WTC11 (cell line): ENCODE measurements at regions not wholly inside any gene's neighbourhood (a gene's known extent, or its start where the extent isn't known, plus 50 kb on each side); places are given as distances from the start of the nearest gene placed in this dataset.
"Not testable (repeated sequence)": the region's sequence is repeated elsewhere in the genome, so short reads cannot be mapped to it uniquely, and the experiment has no call there.

ENCODE experiments used
- ATAC-seq: fragments of 200-7000 bp; cut with Tn5 transposase; 2 replicates; pipeline ENCODE4 v1.10.0; 2021; ENCODE audit warnings: mild to moderate bottlenecking, moderate library complexity
- CTCF ChIA-PET: fragments of 300-600 bp; sonication (Branson Sonifier 250); formaldehyde crosslinking; loops from one replicate; lab custom pipeline; 2021; ENCODE audit warnings: antibody characterized with exemption; lab: Charles Lee
- POLR2A ChIA-PET: fragments of 350-600 bp; sonication (Branson Sonifier 250); formaldehyde crosslinking; loops from one replicate; lab custom pipeline; 2021; ENCODE audit warnings: antibody characterized with exemption; lab: Charles Lee
- DNase-seq: peaks from one replicate; pipeline ENCODE4 v3.0.0; 2021; ENCODE audit warnings: low spot score
- H3K27ac Mint-ChIP-seq: 2 replicates; pipeline ENCODE4 v1.8.0; 2021; ENCODE audit warnings: mixed read lengths
- H3K27me3 Mint-ChIP-seq: 2 replicates; pipeline ENCODE4 v1.8.0; 2021; ENCODE audit warnings: low read depth, mild to moderate bottlenecking, moderate library complexity, mixed read lengths
- H3K36me3 Mint-ChIP-seq: 2 replicates; pipeline ENCODE4 v1.8.0; 2021; ENCODE audit warnings: mixed read lengths
- H3K4me1 Mint-ChIP-seq: 2 replicates; pipeline ENCODE4 v1.8.0; 2022; ENCODE audit warnings: mixed read lengths
- H3K4me3 Mint-ChIP-seq: 2 replicates; pipeline ENCODE4 v1.8.0; 2021; ENCODE audit warnings: mild to moderate bottlenecking, moderate library complexity, mixed read lengths
- H3K9me3 Mint-ChIP-seq: 2 replicates; pipeline ENCODE4 v1.8.0; 2021; ENCODE audit warnings: mixed read lengths
- ATF1 ChIP-seq: sonication (generic); formaldehyde crosslinking; IDR thresholded peaks from 2 replicates; pipeline ENCODE4 v1.8.1; 2023; ENCODE audit warnings: mild to moderate bottlenecking, moderate library complexity, missing genetic modification reagents
- CREB1 ChIP-seq: sonication (generic); formaldehyde crosslinking; IDR thresholded peaks from 2 replicates; pipeline ENCODE4 v1.8.0; 2023; ENCODE audit warnings: mild to moderate bottlenecking, missing genetic modification reagents
- FOXK1 ChIP-seq: sonication (generic); formaldehyde crosslinking; IDR thresholded peaks from 2 replicates; pipeline ENCODE4 v1.8.0; 2022; ENCODE audit warnings: mild to moderate bottlenecking, moderate library complexity, missing genetic modification reagents
- JUN ChIP-seq: sonication (generic); formaldehyde crosslinking; IDR thresholded peaks from 2 replicates; pipeline ENCODE4 v1.8.0; 2023; ENCODE audit warnings: mild to moderate bottlenecking, missing genetic modification reagents
- NFATC4 ChIP-seq: fragments of 250-450 bp; sonication (Bioruptor Pico); IDR thresholded peaks from 2 replicates; pipeline ENCODE4 v1.9.0; 2021; ENCODE audit warnings: mild to moderate bottlenecking
- NR2C2 ChIP-seq: sonication (generic); formaldehyde crosslinking; IDR thresholded peaks from 2 replicates; pipeline ENCODE4 v1.8.0; 2022; ENCODE audit warnings: mild to moderate bottlenecking, missing genetic modification reagents
- RORB ChIP-seq: fragments of 250-450 bp; sonication (Bioruptor Pico); IDR thresholded peaks from 2 replicates; pipeline ENCODE4 v1.9.0; 2021; ENCODE audit warnings: mild to moderate bottlenecking
- SMAD4 ChIP-seq: sonication (generic); formaldehyde crosslinking; IDR thresholded peaks from 2 replicates; pipeline ENCODE4 v1.8.0; 2022; ENCODE audit warnings: mild to moderate bottlenecking, missing genetic modification reagents
- ZBTB21 ChIP-seq: sonication (generic); formaldehyde crosslinking; IDR thresholded peaks from 2 replicates; pipeline ENCODE4 v1.8.1; 2023; ENCODE audit warnings: mild to moderate bottlenecking, missing genetic modification reagents, borderline replicate concordance
- TF ChIP-seq, protein P1 (sequence below): fragments of 200-600 bp; IDR thresholded peaks from 2 replicates; pipeline ENCODE4 v1.8.0; 2022; ENCODE audit warnings: antibody characterized with exemption
- TF ChIP-seq, protein P2 (sequence below): sonication (generic); formaldehyde crosslinking; IDR thresholded peaks from 2 replicates; pipeline ENCODE4 v1.8.0; 2022; ENCODE audit warnings: mild to moderate bottlenecking, missing genetic modification reagents
- TF ChIP-seq, protein P3 (sequence below): sonication (generic); formaldehyde crosslinking; IDR thresholded peaks from 2 replicates; pipeline ENCODE4 v1.8.0; 2023; ENCODE audit warnings: mild to moderate bottlenecking, missing genetic modification reagents
- TF ChIP-seq, protein P4 (sequence below): sonication (generic); formaldehyde crosslinking; conservative IDR thresholded peaks from 2 replicates; pipeline ENCODE4 v1.8.1; 2023; ENCODE audit warnings: mild to moderate bottlenecking, low read depth, missing genetic modification reagents, moderate library complexity
- TF ChIP-seq, protein P5 (sequence below): sonication (generic); formaldehyde crosslinking; IDR thresholded peaks from 2 replicates; pipeline ENCODE4 v1.8.1; 2023; ENCODE audit warnings: mild to moderate bottlenecking, missing genetic modification reagents
- TF ChIP-seq, protein P6 (sequence below): fragments of 250-450 bp; sonication (Bioruptor Pico); IDR thresholded peaks from 2 replicates; pipeline ENCODE4 v1.8.0; 2021; ENCODE audit warnings: mild to moderate bottlenecking

DNA sequence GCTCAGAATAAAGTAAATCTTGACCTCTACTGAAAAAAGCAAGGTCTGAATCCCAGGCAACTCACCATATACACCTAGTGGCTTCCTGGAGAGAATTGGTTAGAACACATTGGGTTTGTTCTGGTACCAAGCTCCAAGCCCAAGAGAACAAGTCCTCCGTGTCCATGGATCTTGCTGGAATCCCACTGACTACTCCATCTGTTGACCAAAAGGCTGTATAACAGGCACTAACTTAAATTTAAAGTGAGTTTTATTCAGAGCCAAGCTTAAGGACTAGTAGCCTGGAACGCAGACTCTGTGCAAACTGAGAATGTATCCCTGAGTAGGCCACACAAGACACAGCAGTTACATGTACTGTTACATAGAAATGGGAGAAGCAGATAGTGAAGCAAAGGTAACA is 342.1 kb upstream of the LRRC3B start:
- TF ChIP-seq ATF1 (CRISPR knock-in tag) (no peak), ZBTB21 (no peak)
- TF ChIP-seq, protein P1, sequence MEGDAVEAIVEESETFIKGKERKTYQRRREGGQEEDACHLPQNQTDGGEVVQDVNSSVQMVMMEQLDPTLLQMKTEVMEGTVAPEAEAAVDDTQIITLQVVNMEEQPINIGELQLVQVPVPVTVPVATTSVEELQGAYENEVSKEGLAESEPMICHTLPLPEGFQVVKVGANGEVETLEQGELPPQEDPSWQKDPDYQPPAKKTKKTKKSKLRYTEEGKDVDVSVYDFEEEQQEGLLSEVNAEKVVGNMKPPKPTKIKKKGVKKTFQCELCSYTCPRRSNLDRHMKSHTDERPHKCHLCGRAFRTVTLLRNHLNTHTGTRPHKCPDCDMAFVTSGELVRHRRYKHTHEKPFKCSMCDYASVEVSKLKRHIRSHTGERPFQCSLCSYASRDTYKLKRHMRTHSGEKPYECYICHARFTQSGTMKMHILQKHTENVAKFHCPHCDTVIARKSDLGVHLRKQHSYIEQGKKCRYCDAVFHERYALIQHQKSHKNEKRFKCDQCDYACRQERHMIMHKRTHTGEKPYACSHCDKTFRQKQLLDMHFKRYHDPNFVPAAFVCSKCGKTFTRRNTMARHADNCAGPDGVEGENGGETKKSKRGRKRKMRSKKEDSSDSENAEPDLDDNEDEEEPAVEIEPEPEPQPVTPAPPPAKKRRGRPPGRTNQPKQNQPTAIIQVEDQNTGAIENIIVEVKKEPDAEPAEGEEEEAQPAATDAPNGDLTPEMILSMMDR, result peak; percentile 25; the same call in 1 of the 2 replicates
- TF ChIP-seq, protein P2, sequence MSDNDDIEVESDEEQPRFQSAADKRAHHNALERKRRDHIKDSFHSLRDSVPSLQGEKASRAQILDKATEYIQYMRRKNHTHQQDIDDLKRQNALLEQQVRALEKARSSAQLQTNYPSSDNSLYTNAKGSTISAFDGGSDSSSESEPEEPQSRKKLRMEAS (CRISPR knock-in tag), result no peak
- TF ChIP-seq, protein P3, sequence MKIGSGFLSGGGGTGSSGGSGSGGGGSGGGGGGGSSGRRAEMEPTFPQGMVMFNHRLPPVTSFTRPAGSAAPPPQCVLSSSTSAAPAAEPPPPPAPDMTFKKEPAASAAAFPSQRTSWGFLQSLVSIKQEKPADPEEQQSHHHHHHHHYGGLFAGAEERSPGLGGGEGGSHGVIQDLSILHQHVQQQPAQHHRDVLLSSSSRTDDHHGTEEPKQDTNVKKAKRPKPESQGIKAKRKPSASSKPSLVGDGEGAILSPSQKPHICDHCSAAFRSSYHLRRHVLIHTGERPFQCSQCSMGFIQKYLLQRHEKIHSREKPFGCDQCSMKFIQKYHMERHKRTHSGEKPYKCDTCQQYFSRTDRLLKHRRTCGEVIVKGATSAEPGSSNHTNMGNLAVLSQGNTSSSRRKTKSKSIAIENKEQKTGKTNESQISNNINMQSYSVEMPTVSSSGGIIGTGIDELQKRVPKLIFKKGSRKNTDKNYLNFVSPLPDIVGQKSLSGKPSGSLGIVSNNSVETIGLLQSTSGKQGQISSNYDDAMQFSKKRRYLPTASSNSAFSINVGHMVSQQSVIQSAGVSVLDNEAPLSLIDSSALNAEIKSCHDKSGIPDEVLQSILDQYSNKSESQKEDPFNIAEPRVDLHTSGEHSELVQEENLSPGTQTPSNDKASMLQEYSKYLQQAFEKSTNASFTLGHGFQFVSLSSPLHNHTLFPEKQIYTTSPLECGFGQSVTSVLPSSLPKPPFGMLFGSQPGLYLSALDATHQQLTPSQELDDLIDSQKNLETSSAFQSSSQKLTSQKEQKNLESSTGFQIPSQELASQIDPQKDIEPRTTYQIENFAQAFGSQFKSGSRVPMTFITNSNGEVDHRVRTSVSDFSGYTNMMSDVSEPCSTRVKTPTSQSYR (CRISPR knock-in tag), result no peak
- Mint-ChIP-seq H3K4me1 (no peaks in the 10 kb centered on the region), H3K27me3 (no peaks in the 10 kb centered on the region; the same call in 1 of the 2 replicates), H3K4me3 (no peak overlapping the region), H3K36me3 (peaks cover 41% of the 10 kb centered on the region), H3K9me3 (peaks cover 59% of the 10 kb centered on the region), H3K27ac (no peak overlapping the region)
- ATAC-seq (peak; percentile 74), DNase-seq (no peak)
- CTCF ChIA-PET, result interaction anchor here (1.0 kb wide), 2 partner anchors 17 to 162 kb away, joined by 3 to 4 read pairs; no protein-coding TSS in a partner anchor
- POLR2A ChIA-PET, result no interaction called here

DNA sequence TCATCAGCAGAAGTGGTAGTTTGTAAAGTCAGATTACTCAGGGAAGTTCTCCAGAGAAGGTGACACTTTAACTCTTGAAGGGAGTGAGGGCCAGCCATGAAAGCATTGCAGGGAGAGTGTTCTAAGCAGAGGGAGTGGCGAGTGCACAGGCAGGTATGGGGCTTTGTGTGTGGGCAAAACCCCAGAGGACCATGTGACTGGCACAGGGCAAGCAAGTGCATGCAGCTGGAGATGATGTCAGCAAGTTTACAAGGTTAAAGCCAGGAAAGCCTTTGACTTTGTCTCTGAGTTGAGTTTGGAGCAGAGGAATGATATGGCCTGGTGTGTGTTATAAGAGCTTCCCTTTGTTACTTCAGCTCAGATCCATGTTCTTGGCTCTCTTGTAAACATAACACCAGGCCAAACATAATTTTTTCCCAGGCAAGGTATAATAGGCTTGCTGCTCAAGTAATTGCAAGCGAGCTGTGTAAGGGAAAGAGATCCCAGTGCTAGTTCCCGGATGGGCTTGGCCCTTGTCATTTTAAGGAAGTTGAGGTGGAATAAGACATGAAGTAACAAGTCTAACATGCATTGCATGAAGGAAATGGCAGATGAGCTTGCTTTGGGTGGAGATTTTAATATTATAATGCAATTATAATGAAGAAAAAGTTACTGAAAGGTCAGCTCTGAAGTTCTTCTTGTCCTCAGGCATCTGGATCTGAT is 341.1 kb upstream of the LRRC3B start:
- no peaks in the 10 kb centered on the region for H3K27me3 Mint-ChIP-seq
- no peak overlapping the region for H3K4me3 Mint-ChIP-seq
- H3K27ac Mint-ChIP-seq, result no peak overlapping the region
- ChIA-PET CTCF (no interaction called here), POLR2A (no interaction called here)
- peaks cover 49% of the 10 kb centered on the region for H3K36me3 Mint-ChIP-seq
- H3K9me3 Mint-ChIP-seq, result peaks cover 68% of the 10 kb centered on the region
- H3K4me1 Mint-ChIP-seq, result peaks cover 7% of the 10 kb centered on the region
- ATAC-seq (no peak), DNase-seq (no peak)
- TF ChIP-seq NFATC4 (no peak), NR2C2 (CRISPR knock-in tag) (no peak), CREB1 (CRISPR knock-in tag) (no peak), SMAD4 (CRISPR knock-in tag) (no peak), RORB (CRISPR knock-in tag) (no peak), JUN (no peak), ZBTB21 (no peak), FOXK1 (CRISPR knock-in tag) (no peak)
- TF ChIP-seq, protein P2 (CRISPR knock-in tag), result no peak
- TF ChIP-seq, protein P4, sequence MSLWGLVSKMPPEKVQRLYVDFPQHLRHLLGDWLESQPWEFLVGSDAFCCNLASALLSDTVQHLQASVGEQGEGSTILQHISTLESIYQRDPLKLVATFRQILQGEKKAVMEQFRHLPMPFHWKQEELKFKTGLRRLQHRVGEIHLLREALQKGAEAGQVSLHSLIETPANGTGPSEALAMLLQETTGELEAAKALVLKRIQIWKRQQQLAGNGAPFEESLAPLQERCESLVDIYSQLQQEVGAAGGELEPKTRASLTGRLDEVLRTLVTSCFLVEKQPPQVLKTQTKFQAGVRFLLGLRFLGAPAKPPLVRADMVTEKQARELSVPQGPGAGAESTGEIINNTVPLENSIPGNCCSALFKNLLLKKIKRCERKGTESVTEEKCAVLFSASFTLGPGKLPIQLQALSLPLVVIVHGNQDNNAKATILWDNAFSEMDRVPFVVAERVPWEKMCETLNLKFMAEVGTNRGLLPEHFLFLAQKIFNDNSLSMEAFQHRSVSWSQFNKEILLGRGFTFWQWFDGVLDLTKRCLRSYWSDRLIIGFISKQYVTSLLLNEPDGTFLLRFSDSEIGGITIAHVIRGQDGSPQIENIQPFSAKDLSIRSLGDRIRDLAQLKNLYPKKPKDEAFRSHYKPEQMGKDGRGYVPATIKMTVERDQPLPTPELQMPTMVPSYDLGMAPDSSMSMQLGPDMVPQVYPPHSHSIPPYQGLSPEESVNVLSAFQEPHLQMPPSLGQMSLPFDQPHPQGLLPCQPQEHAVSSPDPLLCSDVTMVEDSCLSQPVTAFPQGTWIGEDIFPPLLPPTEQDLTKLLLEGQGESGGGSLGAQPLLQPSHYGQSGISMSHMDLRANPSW, result no peak
- TF ChIP-seq, protein P5, sequence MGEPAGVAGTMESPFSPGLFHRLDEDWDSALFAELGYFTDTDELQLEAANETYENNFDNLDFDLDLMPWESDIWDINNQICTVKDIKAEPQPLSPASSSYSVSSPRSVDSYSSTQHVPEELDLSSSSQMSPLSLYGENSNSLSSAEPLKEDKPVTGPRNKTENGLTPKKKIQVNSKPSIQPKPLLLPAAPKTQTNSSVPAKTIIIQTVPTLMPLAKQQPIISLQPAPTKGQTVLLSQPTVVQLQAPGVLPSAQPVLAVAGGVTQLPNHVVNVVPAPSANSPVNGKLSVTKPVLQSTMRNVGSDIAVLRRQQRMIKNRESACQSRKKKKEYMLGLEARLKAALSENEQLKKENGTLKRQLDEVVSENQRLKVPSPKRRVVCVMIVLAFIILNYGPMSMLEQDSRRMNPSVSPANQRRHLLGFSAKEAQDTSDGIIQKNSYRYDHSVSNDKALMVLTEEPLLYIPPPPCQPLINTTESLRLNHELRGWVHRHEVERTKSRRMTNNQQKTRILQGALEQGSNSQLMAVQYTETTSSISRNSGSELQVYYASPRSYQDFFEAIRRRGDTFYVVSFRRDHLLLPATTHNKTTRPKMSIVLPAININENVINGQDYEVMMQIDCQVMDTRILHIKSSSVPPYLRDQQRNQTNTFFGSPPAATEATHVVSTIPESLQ (CRISPR knock-in tag), result no peak
- TF ChIP-seq, protein P6, sequence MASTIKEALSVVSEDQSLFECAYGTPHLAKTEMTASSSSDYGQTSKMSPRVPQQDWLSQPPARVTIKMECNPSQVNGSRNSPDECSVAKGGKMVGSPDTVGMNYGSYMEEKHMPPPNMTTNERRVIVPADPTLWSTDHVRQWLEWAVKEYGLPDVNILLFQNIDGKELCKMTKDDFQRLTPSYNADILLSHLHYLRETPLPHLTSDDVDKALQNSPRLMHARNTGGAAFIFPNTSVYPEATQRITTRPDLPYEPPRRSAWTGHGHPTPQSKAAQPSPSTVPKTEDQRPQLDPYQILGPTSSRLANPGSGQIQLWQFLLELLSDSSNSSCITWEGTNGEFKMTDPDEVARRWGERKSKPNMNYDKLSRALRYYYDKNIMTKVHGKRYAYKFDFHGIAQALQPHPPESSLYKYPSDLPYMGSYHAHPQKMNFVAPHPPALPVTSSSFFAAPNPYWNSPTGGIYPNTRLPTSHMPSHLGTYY, result no peak

DNA sequence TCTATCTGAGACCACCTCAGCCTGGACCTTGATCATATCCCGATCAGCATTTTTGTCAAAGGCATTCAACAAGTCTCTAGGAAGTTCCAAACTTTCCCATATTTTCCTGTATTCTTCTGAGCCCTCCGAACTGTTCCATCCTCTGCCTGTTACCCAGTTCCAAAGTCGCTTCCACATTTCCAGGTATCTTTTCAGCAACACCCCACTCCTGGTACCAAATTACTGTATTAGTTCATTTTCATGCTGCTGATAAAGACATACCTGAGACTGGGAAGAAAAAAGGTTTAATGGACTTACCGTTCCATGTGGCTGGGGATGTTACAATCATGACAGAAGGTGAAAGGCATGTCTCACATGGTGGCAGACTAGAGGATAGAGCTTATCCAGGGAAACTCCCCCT is 338.1 kb upstream of the LRRC3B start:
- POLR2A ChIA-PET, H3K4me3 Mint-ChIP-seq, CTCF ChIA-PET, H3K27ac Mint-ChIP-seq, H3K27me3 Mint-ChIP-seq, DNase-seq, ATAC-seq: not testable (repeated sequence)
- Mint-ChIP-seq H3K9me3 (peaks cover 82% of the 10 kb centered on the region), H3K36me3 (peaks cover 49% of the 10 kb centered on the region), H3K4me1 (peaks cover 11% of the 10 kb centered on the region)
